Hematopoietic multipotent progenitor cell treated with erythropoietin and hydrocortisone succinate and interleukin-3 and kit ligand, for 8 days (in vitro differentiated cells): ENCODE measurements at regions not wholly inside any gene's neighbourhood (a gene's known extent, or its start where the extent isn't known, plus 50 kb on each side); places are given as distances from the start of the nearest gene placed in this dataset.
"Not testable (repeated sequence)": the region's sequence is repeated elsewhere in the genome, so short reads cannot be mapped to it uniquely, and the experiment has no call there.

Experiments used
- DNase-seq: peaks from one replicate; pipeline ENCODE4 v3.0.0-alpha.2; 2015

- DNase-seq: no peak
Observed at GRCh38 chr3:106839576-106840280, 537.5 kb upstream of the CCDC54 start.

GRCh38 chr3:106840319-106840718, 536.9 kb upstream of the CCDC54 start:
- DNase-seq: no peak

- DNase-seq: no peak
Observed at GRCh38 chr3:106842151-106842550, 535.1 kb upstream of the CCDC54 start.

- DNase-seq: no peak
Observed at GRCh38 chr3:106844638-106845037, 532.6 kb upstream of the CCDC54 start.

GRCh38 chr3:106848099-106848498, 529.1 kb upstream of the CCDC54 start:
- DNase-seq: no peak

- no peak for DNase-seq
Observed at GRCh38 chr3:106850437-106850836, 526.8 kb upstream of the CCDC54 start.

GRCh38 chr3:106858321-106858720, 518.9 kb upstream of the CCDC54 start:
- not testable (repeated sequence) for DNase-seq

GRCh38 chr3:106860182-106860581, 517.1 kb upstream of the CCDC54 start:
- no peak for DNase-seq

GRCh38 chr3:106862067-106862466, 515.2 kb upstream of the CCDC54 start:
- no peak for DNase-seq

- no peak for DNase-seq
Observed at GRCh38 chr3:106877627-106878026, 499.6 kb upstream of the CCDC54 start.

- DNase-seq: no peak
Observed at GRCh38 chr3:106880206-106880605, 497.0 kb upstream of the CCDC54 start.

- no peak for DNase-seq
Observed at GRCh38 chr3:106881186-106881585, 496.1 kb upstream of the CCDC54 start.

GRCh38 chr3:106882297-106882696, 494.9 kb upstream of the CCDC54 start:
- no peak for DNase-seq

- DNase-seq: no peak
Observed at GRCh38 chr3:106906074-106906473, 471.2 kb upstream of the CCDC54 start.

GRCh38 chr3:106908181-106908938, 468.9 kb upstream of the CCDC54 start:
- DNase-seq: no peak

GRCh38 chr3:106913111-106913698, 464.0 kb upstream of the CCDC54 start:
- no peak for DNase-seq

GRCh38 chr3:106913966-106914365, 463.3 kb upstream of the CCDC54 start:
- no peak for DNase-seq

GRCh38 chr3:106920609-106921008, 456.6 kb upstream of the CCDC54 start:
- no peak for DNase-seq

- DNase-seq: no peak
Observed at GRCh38 chr3:106929081-106929480, 448.2 kb upstream of the CCDC54 start.

GRCh38 chr3:106930086-106930485, 447.2 kb upstream of the CCDC54 start:
- DNase-seq: no peak

- no peak for DNase-seq
Observed at GRCh38 chr3:106931904-106932303, 445.3 kb upstream of the CCDC54 start.

- DNase-seq: no peak
Observed at GRCh38 chr3:106936337-106936736, 440.9 kb upstream of the CCDC54 start.

GRCh38 chr3:106942051-106942450, 435.2 kb upstream of the CCDC54 start:
- no peak for DNase-seq

GRCh38 chr3:106943071-106943470, 434.2 kb upstream of the CCDC54 start:
- no peak for DNase-seq
